Keratinocyte (primary cell): ENCODE measurements at regions not wholly inside any gene's neighbourhood (a gene's known extent, or its start where the extent isn't known, plus 50 kb on each side); places are given as distances from the start of the nearest gene placed in this dataset.

Experiments used
- DNase-seq: peaks from one replicate; pipeline ENCODE4 v3.0.0-alpha.2; 2011; ENCODE audit warnings: low read depth, missing footprints, low spot score
- FAIRE-seq: peaks from 2 replicates; lab custom pipeline; 2011; peaks lifted over from hg19 to GRCh38; lab: Jason Lieb, UNC
- H2AFZ ChIP-seq: 2 replicates; pipeline ENCODE4 v1.6.0; 2012; ENCODE audit warnings: low read length, control low read depth, inconsistent platforms; ENCODE audit not compliant: control insufficient read depth
- H3K27ac ChIP-seq: 2 replicates; pipeline ENCODE4 v1.5.1; 2011; ENCODE audit warnings: low read length; ENCODE audit not compliant: control insufficient read depth, insufficient read depth
- H3K27me3 ChIP-seq: 3 replicates; pipeline ENCODE4 v1.6.0; 2011; ENCODE audit warnings: low read length; ENCODE audit not compliant: control insufficient read depth, insufficient read depth; ENCODE audit errors: extremely low read depth
- H3K36me3 ChIP-seq, 2 experiments: 2 replicates in 1 of 2; 3 replicates in 1 of 2; pipeline ENCODE4 v1.5.1; 2011; ENCODE audit warnings: low read length in 2 of 2, mild to moderate bottlenecking in 1 of 2; ENCODE audit not compliant: control insufficient read depth in 2 of 2, insufficient read depth in 2 of 2; ENCODE audit errors: extremely low read depth in 1 of 2
- H3K4me1 ChIP-seq: 3 replicates; pipeline ENCODE4 v1.5.1; 2011; ENCODE audit warnings: low read length; ENCODE audit not compliant: control insufficient read depth, insufficient read depth; ENCODE audit errors: extremely low read depth
- H3K4me2 ChIP-seq: 3 replicates; pipeline ENCODE4 v1.6.0; 2011; ENCODE audit warnings: low read depth, low read length; ENCODE audit not compliant: control insufficient read depth, insufficient read depth; ENCODE audit errors: extremely low read depth
- H3K4me3 ChIP-seq, 3 experiments: fragments of 200-600 bp in 1 of 3; sonication (generic) in 1 of 3; 2 replicates in 2 of 3; 3 replicates in 1 of 3; pipeline ENCODE4 v1.5.1; 2011 to 2016; ENCODE audit warnings: low read length in 3 of 3, mild to moderate bottlenecking in 3 of 3, control low read depth in 2 of 3, inconsistent platforms in 1 of 3, low read depth in 1 of 3, mixed read lengths in 1 of 3, mixed run types in 1 of 3, moderate library complexity in 1 of 3; ENCODE audit not compliant: control insufficient read depth in 2 of 3, insufficient read depth in 2 of 3; ENCODE audit errors: extremely low read depth in 1 of 3
- H3K79me2 ChIP-seq: 2 replicates; pipeline ENCODE4 v1.6.0; 2012; ENCODE audit warnings: low read length; ENCODE audit not compliant: control insufficient read depth, insufficient read depth
- H3K9ac ChIP-seq: 3 replicates; pipeline ENCODE4 v1.6.0; 2011; ENCODE audit warnings: low read length; ENCODE audit not compliant: control insufficient read depth, insufficient read depth; ENCODE audit errors: extremely low read depth
- H3K9me1 ChIP-seq: 3 replicates; pipeline ENCODE4 v1.6.0; 2011; ENCODE audit warnings: low read length; ENCODE audit not compliant: control insufficient read depth, insufficient read depth; ENCODE audit errors: extremely low read depth
- H3K9me3 ChIP-seq: 2 replicates; pipeline ENCODE4 v1.5.1; 2012; ENCODE audit warnings: low read depth, low read length; ENCODE audit not compliant: control insufficient read depth
- H4K20me1 ChIP-seq: 3 replicates; pipeline ENCODE4 v1.6.0; 2011; ENCODE audit warnings: low read length; ENCODE audit not compliant: control insufficient read depth, insufficient read depth; ENCODE audit errors: extremely low read depth
- EZH2 ChIP-seq: IDR thresholded peaks from one replicate; pipeline ENCODE4 v1.6.1; 2012; ENCODE audit warnings: inconsistent platforms, mild to moderate bottlenecking, low read length, moderate library complexity
- dilution Hi-C: fragments of 300-500 bp; cut with MboI; formaldehyde crosslinking; loops from one replicate; pipeline ENCODE4 v1.7.0; 2020; ENCODE audit warnings: low sequenced_read_pairs; ENCODE audit not compliant: extremely low pct_ligation_motif_present
- TF ChIP-seq, protein P1 (sequence below), 3 experiments: IDR thresholded peaks in 1 of 3; conservative IDR thresholded peaks in 1 of 3; optimal IDR thresholded peaks in 1 of 3; 2 replicates in 2 of 3; 3 replicates in 1 of 3; pipeline versions ENCODE3 to v1.5.1; 2011; ENCODE audit warnings: low read length in 3 of 3, mild to moderate bottlenecking in 3 of 3, moderate library complexity in 2 of 3, control low read depth in 1 of 3, inconsistent platforms in 1 of 3; ENCODE audit not compliant: insufficient read depth in 2 of 3; ENCODE audit errors: extremely low read depth in 1 of 3

DNA sequence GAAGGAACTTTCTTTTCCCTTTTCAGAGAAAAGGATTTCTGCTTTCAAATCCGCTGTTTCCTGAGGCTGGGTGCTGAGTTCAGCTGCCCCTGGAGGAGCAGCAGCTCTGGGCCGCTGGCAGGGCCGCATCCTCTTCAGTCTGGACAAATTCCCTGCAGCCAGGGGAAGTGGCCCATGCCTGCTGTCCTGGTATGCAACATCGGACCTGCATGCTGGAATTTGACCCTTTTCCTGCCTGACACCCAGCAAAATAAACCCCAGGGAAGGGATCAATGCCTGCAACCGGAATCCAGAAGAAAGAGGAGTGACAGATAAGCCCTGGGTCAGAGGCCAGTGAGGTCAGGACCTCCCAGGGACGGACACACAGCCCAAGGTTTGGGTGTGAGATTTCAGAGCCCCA is 54.1 kb upstream of the LINC01488 start:
- peaks cover 7% of the 10 kb centered on the region for H3K27me3 ChIP-seq
- no peak overlapping the region for H2AFZ ChIP-seq
- no peak overlapping the region for H3K27ac ChIP-seq
- H3K4me3 ChIP-seq = no peak overlapping the region
- no peaks in the 10 kb centered on the region for H3K4me1 ChIP-seq
- DNase-seq = no peak
- TF ChIP-seq, protein P1, sequence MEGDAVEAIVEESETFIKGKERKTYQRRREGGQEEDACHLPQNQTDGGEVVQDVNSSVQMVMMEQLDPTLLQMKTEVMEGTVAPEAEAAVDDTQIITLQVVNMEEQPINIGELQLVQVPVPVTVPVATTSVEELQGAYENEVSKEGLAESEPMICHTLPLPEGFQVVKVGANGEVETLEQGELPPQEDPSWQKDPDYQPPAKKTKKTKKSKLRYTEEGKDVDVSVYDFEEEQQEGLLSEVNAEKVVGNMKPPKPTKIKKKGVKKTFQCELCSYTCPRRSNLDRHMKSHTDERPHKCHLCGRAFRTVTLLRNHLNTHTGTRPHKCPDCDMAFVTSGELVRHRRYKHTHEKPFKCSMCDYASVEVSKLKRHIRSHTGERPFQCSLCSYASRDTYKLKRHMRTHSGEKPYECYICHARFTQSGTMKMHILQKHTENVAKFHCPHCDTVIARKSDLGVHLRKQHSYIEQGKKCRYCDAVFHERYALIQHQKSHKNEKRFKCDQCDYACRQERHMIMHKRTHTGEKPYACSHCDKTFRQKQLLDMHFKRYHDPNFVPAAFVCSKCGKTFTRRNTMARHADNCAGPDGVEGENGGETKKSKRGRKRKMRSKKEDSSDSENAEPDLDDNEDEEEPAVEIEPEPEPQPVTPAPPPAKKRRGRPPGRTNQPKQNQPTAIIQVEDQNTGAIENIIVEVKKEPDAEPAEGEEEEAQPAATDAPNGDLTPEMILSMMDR (optimal IDR thresholded peaks at IDR 0.05 in 1 of 3, IDR thresholded peaks at IDR 0.05 in 1 of 3, conservative IDR thresholded peaks at IDR 0.05 in 1 of 3; ENCODE audit: extremely low read depth in 1 of 3, insufficient read depth in 2 of 3, low read length in 3 of 3) = no peak
- no peaks in the 10 kb centered on the region for H3K79me2 ChIP-seq
- no peak for FAIRE-seq
- H4K20me1 ChIP-seq = no peaks in the 10 kb centered on the region
- no peak overlapping the region for H3K4me2 ChIP-seq
- no peaks in the 10 kb centered on the region for H3K9me1 ChIP-seq
- H3K9ac ChIP-seq = no peak overlapping the region
- no peaks in the 10 kb centered on the region for H3K9me3 ChIP-seq
- dilution Hi-C loops = no loop called here
- H3K36me3 ChIP-seq = no peaks in the 10 kb centered on the region

DNA sequence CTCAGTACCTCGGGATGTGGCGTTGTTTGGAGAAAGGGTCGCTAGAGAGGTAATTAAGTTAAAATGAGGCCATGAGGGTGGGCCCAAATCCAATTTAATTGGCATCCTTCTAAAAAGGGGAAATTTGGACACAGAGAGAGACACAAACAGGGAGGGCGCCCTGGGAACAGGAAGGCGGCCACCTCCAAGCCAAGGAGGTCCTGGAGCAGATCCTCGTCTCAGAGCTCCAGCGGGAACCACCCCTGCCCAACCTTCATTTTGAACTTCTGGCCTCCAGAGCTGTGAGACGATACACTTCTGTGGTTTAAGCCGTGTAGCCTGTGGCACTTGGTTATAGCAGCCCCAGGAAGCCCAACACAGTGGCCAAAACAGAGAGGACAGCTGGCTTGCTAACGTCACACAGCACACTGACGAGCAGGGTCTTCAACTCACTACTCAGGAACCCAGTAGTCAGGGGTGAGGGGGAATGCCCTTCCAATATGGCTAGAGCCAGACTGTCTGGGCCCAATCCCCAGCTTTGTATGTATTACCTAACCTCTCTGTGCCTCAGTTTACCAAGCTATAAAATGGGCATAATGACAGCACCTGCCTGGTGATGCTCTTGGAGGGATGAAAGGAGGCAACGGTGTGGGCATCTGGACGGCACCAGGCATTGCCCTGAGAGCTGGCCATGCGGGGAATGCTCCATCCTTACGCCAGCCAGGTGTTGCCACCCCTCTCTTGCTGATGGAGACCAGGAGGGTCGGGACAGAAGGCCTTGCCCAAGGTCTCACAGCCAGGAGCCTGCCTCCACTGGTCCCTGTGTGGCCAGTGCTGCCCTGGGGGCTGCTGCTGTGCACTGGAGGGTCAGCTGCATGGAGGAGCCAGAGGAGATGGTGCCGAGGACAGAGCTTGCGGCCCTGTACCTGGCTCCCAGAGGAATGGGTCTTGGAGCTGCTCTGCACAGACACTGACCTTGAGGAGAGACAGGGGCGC is 53.3 kb upstream of the LINC01488 start:
- H2AFZ ChIP-seq = no peak overlapping the region
- H3K27ac ChIP-seq = no peak overlapping the region
- no peak overlapping the region for H3K4me2 ChIP-seq
- no peaks in the 10 kb centered on the region for H3K9me1 ChIP-seq
- TF ChIP-seq, protein P1 (optimal IDR thresholded peaks at IDR 0.05 in 1 of 3, IDR thresholded peaks at IDR 0.05 in 1 of 3, conservative IDR thresholded peaks at IDR 0.05 in 1 of 3; ENCODE audit: extremely low read depth in 1 of 3, insufficient read depth in 2 of 3, low read length in 3 of 3) = no peak
- TF ChIP-seq EZH2 = no peak
- FAIRE-seq (no peak), DNase-seq (no peak)
- H3K4me3 ChIP-seq = no peak overlapping the region
- H3K36me3 ChIP-seq = no peaks in the 10 kb centered on the region
- no peaks in the 10 kb centered on the region for H3K79me2 ChIP-seq
- peaks cover 7% of the 10 kb centered on the region for H3K27me3 ChIP-seq
- H3K4me1 ChIP-seq = no peaks in the 10 kb centered on the region
- H4K20me1 ChIP-seq = no peaks in the 10 kb centered on the region
- no peak overlapping the region for H3K9ac ChIP-seq
- no peaks in the 10 kb centered on the region for H3K9me3 ChIP-seq
- dilution Hi-C loops = no loop called here
